GM21619 (cell line): ENCODE measurements at regions not wholly inside any gene's neighbourhood (a gene's known extent, or its start where the extent isn't known, plus 50 kb on each side); places are given as distances from the start of the nearest gene placed in this dataset.

Experiments used
- ATAC-seq: cut with Tn5 transposase; IDR thresholded peaks from one replicate; pipeline ENCODE4 v1.9.1; 2021; ENCODE audit not compliant: unreplicated experiment

- no peak for ATAC-seq
Observed at GRCh38 chr7:67962863-67963262, 966.2 kb downstream of the TYW1 start.

DNA sequence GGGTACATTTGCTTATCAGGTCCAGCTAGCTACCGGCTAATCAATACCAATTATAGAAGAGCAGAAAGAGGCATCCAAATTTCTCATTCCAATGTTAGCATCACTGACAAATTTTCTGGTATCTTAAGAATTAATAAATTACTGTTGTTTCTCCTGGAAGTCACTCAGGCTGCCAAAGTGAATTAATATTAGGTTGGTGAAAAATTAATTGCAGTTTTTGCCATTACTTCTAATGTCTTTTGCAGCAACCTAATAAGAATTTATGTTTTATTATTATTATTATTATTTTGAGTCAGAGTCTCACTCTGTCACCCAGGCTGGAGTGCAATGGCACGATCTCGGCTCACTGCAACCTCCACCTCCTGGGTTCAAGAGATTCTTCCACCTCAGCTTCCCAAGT, 979.9 kb downstream of the TYW1 start:
- ATAC-seq: no peak

DNA sequence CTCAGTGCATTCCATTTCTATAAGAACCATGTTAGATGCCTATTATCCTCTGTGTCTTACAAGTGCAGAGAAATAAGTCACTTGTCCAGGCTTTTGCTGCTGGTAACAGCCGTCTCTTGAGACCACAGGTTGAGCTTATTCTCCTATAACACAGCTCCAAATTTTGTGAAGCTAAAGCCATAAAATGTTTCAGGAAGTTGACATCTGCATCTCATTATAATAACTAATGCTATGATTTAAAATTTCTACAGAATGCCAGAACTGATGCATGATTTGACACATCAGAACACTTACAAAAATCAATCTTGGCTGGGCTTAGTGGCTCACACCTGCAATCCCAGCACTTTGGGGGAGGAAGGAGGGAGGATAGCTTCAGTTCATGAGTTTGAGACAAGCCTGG, 986.9 kb downstream of the TYW1 start:
- no peak for ATAC-seq

DNA sequence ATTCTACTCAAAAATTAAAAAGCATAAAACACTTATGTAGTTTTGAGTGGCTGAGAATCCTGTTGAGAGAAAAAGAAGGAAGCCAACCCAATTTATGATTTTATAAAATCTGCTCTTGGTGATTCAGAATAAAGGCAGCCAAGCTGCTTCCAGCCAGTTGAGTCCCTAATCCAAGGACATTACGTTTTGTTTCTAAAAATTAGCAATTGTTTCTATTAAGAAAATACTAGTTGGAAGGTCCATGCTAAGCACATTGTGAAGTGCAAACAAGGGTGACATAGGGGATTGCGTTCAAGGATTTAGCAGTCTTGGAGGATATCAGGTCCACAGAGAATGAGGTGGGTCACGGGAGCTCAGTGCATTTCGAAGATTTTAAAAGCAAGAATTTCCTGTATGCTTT, 987.7 kb downstream of the TYW1 start:
- ATAC-seq: no peak

DNA sequence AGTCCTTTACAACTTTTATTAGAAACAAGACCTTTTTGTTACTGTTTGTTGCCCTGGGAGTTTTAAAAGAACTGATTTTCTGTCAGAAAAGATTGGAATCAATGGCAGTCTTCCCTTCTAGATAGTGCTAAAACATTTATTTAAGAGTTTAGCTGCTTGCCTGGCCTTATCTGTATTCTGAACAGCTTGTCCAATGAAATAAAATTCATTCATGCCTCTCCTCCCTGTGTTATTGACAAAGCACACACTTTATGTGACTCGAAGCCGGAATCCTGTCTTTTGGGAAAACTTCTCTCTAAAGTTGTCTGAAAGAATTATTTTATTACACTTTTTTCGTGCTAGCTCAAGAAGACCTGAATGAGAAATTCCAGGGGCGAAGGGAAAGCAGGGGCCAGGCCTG, 992.5 kb downstream of the TYW1 start:
- no peak for ATAC-seq

DNA sequence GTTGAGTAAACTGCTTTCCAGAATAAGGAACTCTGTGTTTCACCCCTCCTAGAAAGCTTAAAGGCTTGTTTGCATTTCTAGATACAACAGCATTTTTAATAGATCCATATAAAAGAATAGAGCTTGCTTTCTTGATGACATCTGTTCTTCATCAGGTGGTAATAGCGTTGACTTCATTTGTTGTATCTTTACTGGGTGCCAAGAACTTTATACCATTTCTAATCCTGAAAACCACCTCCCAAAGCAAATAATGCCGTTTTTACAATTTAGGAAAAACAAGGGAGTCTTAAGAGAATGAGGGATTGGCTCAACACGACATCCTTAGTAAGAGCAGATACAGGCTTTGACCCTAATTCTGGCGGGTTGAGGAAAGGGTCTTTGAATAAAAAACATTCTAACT, 993.4 kb downstream of the TYW1 start:
- ATAC-seq: no peak

DNA sequence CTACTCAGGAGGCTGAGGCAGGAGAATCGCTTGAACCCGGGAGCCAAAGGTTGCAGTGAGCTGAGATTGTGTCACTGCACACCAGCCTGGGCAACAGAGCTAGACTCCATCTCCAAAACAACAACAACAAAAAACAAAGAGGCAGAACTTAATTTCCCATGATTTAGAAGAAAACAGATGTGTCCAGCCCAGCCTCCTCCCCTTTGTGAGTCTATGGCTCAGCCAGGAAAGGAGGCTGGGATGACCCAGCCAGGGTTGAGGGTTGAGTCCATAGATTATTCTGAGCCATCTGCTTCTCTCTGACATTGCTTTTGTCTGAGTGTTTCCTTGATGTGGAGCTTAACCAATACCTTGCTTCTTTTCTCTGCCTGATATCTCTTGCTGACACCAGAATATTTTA, 994.1 kb downstream of the TYW1 start:
- no peak for ATAC-seq

DNA sequence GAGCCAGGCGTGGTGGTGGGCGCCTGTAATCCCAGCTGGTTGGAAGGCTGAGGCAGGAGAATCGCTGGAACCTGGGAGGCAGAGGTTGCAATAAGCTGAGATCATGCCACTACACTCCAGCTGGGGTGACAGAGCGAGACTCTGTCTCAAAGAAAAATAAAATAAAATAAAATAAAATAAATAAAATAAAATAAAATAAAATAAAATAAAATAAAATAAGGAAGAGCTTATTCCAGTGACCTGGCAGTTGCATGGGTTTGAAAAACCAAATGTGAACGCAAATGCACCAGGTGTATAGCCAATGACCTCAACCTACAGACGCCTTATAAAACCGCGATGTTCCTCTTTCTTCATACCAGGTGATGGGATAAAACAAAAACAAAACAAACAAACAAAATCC, 995.7 kb downstream of the TYW1 start:
- ATAC-seq: no peak

DNA sequence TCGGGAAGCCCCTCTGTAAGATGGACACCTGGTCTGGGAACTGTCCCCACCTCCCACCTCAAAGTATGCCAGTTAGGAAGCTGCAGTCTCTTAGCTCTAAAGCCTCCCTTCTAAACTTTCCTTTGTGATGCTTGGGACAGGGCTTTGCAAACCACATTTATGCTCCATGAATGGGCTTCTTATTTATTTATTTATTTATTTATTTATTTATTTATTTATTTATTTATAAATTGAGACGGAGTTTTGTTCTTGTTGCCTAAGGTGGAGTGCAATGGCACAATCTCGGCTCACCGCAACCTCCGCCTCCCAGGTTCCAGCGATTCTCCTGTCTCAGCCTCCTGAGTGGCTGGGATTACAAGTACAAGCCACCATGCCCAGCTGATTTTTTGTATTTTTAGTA, 1009.4 kb downstream of the TYW1 start:
- ATAC-seq: no peak

DNA sequence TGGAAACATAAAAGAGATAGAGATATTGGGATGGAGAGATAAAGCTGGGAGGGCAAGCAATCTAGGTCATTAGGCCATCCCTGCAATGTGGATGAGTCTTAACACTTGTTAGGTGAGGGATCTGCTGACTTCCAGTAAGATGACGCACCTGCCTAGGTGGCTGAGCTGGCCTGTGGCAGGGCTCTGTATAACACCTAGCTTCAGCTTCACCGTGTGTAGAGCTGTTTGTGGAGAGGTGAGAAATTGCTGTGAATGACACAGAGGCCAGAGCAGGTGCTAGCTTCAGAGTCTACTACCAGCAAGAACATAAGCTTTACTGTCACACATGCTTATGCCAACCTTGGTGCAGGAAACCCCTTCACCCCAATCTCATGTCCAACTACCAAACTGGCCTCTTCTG, 1010.0 kb downstream of the TYW1 start:
- no peak for ATAC-seq

DNA sequence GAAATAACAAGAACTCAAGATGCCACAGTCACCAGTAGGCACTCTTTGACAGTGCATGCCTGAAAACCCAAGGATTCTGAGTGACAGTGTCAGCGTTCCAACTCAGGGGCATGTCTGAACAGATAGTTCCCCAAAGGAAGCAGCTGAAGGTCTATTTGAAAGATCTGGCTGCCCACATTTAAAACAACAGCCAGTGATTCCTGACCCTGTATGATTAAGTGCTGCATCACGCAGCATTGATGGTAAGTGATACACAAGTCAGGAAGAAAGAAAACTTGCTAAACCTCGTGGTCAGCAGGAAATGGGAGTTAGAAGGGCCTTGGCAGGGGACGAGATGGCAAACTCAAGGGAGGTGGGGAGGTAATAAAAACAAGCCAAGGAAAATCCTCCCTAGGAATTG, 1013.1 kb downstream of the TYW1 start:
- no peak for ATAC-seq

- no peak for ATAC-seq
Observed at GRCh38 chr7:68014031-68014736, 1017.6 kb downstream of the TYW1 start.

DNA sequence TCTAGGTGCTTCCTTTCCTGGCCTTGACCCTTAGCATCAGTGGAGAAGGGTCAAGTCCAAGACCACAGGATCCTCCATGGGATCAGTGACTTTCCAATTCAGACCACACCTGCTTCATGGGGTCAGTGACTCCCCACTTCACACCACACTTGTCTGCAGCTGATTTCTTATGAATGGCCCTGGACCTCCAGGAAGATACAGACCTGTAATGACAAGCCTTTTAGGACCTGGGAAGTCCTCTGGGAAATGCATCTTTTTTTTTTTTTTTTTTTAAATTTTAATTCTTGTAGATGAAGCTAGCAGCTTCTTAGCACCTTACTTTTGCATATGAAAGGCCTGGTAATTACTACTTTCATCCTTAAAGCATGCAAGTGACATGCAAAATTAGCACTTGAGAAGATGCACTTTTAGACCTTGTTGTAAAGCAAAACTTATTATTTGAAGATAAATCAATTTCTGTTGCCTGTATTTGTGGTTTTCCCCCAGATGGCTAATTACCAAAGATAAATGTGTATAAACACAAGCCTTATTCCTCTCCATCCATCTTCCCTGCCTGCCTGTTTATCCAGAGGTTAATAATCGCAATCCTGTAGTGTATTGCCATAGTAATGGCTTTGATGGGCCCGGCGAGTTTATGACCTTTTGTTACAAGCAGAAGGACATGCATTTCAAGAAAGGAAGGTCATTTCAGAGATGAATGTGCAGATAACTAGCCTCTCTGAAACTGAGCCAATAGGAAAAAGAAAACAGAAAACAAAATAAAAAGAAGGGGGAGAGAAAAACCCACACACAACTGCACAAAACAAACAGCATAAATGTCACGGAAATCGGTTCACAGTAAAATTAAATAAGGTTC, 1018.7 kb downstream of the TYW1 start:
- no peak for ATAC-seq

GRCh38 chr7:68015978-68016532, 1019.4 kb downstream of the TYW1 start:
- no peak for ATAC-seq

DNA sequence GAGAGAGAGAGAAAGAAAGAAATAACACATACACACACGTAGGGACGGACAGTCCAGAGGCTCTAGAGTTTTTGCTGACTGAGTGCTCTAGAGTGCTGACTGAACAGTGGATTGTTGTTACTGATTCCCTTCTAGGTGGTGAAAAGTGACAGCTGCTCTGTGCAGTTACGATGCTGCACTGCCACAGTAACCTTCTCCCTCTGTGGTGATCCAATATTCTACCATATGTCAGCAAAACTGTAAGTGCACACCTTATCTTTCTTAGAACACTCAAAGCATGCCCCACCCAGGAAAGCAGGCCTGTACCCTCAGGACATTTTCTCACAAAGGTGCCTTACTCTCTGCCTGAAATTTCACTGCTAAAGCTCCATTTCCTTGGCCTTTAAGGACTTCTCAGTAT, 1023.5 kb downstream of the TYW1 start:
- ATAC-seq: no peak

GRCh38 chr7:68025369-68025768, 1028.7 kb downstream of the TYW1 start:
- ATAC-seq: no peak

- ATAC-seq: no peak
Observed at GRCh38 chr7:68030530-68030929, 1033.9 kb downstream of the TYW1 start.

DNA sequence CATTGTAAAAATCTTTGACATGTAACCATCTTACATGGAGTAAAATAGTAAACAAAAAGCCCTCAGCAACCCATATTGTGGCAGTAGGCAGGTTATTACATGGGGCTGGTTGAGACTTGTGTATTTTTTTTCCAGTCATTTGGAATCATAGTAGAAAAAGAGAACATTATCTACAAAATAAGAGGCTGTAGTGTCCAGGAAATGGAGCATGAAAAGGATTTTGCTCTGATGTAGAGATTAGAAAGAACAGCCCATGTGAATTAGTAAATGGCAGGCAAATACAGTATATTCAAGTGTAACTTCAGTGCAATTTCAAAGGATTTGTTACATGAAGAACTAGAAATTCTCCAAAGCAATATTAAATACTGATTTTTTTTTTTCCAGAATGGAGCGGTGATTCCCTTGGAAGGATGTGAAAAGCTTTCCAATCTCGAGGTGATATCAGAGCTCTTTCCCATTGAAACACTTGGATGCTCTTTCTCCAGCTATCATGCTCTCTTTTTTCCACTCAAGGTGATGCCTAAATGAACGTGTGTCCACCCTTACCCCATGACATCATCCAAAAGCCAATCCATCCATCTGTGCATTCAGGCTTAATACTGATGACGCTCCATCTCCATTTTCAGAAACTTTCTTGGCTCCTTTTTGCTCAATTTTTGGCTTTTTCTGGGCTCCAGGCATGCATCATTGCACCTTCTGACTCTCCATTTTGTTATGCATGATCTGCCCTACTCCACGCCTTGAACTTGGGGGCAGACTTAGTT, 1034.7 kb downstream of the TYW1 start:
- ATAC-seq: no peak

DNA sequence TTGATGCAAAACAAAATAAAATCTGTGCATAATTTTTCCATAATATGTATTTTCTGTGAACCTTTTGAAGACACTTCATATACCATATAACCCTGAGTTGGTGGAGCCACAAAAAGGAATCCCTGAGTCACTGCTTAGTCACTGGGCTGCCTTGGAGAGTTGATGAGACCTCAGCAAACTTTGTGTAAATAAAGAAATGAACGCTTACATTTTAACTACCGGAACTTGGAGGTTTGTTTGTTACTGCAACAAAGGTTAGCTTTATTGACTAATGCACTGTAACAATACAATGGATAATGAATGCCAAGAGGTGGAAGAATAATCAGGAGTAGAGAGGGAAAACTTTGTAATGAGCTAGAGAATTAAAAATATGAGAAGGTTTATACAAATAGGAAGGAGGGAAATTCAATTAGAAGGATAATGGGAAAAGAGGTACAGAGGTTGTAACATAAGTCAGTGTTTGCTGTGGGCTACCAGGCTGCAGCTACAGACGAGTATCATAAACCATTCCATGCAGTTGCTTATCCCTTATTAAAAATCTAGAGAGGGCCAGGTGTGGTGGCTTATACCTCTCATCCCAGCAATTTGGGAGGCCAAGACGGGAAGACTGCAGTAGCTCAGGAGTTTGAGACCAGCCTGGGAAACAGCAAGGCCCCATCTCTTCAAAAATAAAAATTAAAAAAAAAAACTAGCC, 1042.1 kb downstream of the TYW1 start:
- no peak for ATAC-seq

- no peak for ATAC-seq
Observed at GRCh38 chr7:68041554-68041953, 1044.9 kb downstream of the TYW1 start.

DNA sequence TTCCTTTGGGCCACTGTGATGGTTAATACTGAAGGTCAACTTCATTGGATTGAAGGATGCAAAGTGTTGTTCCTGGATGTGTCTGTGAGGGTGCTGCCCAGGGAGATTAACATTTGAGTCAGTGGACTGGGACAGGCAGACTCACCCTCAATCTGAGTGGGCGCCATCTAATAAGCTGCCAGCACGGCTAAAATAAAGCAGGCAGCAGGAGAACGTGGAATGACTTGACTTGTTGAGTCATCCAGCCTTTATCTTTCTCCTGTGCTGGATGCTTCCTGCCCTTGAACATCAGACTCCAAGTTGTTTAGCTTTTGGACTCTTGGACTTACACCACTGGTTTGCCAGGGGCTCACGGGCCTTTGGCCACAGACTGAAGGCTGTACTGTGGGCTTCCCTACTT, 1046.9 kb downstream of the TYW1 start:
- no peak for ATAC-seq
